SH-SY5Y (cell line): ENCODE measurements at regions not wholly inside any gene's neighbourhood (a gene's known extent, or its start where the extent isn't known, plus 50 kb on each side); places are given as distances from the start of the nearest gene placed in this dataset.

Source experiments
- GATA2 ChIP-seq: IDR thresholded peaks from 2 replicates; pipeline ENCODE4 v1.6.1; 2011; ENCODE audit warnings: mild to moderate bottlenecking, low read depth, low read length
- GATA3 ChIP-seq: IDR thresholded peaks from 2 replicates; pipeline ENCODE4 v1.6.1; 2011; ENCODE audit warnings: low read depth, mild to moderate bottlenecking, low read length, moderate library complexity

GRCh38 chr2:192577706-192578105 is 383.0 kb upstream of the TMEFF2 start:
- TF ChIP-seq GATA3: no peak
- no peak for TF ChIP-seq GATA2
